Left ventricle myocardium inferior (tissue), 1 donor: ENCODE measurements at regions not wholly inside any gene's neighbourhood (a gene's known extent, or its start where the extent isn't known, plus 50 kb on each side); places are given as distances from the start of the nearest gene placed in this dataset.

Source experiments
- DNase-seq: peaks from one replicate; pipeline ENCODE4 v3.0.0-alpha.2; 2020
- H3K27ac ChIP-seq: fragments of 200-600 bp; replicated peaks from 2 replicates; pipeline ENCODE4 v1.8.0; 2021
- H3K27me3 ChIP-seq: fragments of 200-600 bp; 2 replicates; pipeline ENCODE4 v1.8.0; 2021; ENCODE audit warnings: low read depth
- H3K36me3 ChIP-seq: fragments of 200-600 bp; 2 replicates; pipeline ENCODE4 v1.8.0; 2021
- H3K4me1 ChIP-seq: fragments of 200-600 bp; 2 replicates; pipeline ENCODE4 v1.8.0; 2021
- H3K4me3 ChIP-seq: fragments of 200-600 bp; 2 replicates; pipeline ENCODE4 v1.8.0; 2021; ENCODE audit warnings: mild to moderate bottlenecking, moderate library complexity
- H3K9me3 ChIP-seq: fragments of 200-600 bp; replicated peaks from 2 replicates; pipeline ENCODE4 v1.8.0; 2021
- CTCF ChIP-seq: fragments of 200-600 bp; IDR thresholded peaks from 2 replicates; pipeline ENCODE4 v1.8.0; 2021; ENCODE audit warnings: antibody characterized with exemption, mild to moderate bottlenecking, borderline replicate concordance
- intact Hi-C: fragments of 100-400 bp; cut with micrococcal nuclease; formaldehyde crosslinking; loops from one replicate; pipeline ENCODE4 v1.11.0; 2022
- donor health status: DM: no; HTN: yes; CAD: no; lungs with severe emphysema.

GRCh38 chr4:121248747-121249146, 84.6 kb upstream of the TNIP3 start:
- no peak overlapping the region for H3K27ac ChIP-seq
- intact Hi-C loops = no loop called here

GRCh38 chr4:121246698-121247097, 82.6 kb upstream of the TNIP3 start:
- Histone ChIP-seq H3K27ac (no peak overlapping the region), H3K4me3 (no peak overlapping the region), H3K27me3 (no peaks in the 10 kb centered on the region), H3K9me3 (no peaks in the 10 kb centered on the region), H3K36me3 (no peaks in the 10 kb centered on the region), H3K4me1 (no peaks in the 10 kb centered on the region)
- TF ChIP-seq CTCF = no peak
- intact Hi-C loops = no loop called here
- DNase-seq = no peak

More at GRCh38 chr4:121248747-121249146, 84.6 kb upstream of the TNIP3 start:
- TF ChIP-seq CTCF = no peak
- Histone ChIP-seq H3K4me3 (no peak overlapping the region), H3K9me3 (no peaks in the 10 kb centered on the region), H3K4me1 (no peaks in the 10 kb centered on the region), H3K36me3 (no peaks in the 10 kb centered on the region), H3K27me3 (no peaks in the 10 kb centered on the region)
- DNase-seq = no peak

GRCh38 chr4:121243485-121243884, 79.4 kb upstream of the TNIP3 start:
- H3K36me3 ChIP-seq = no peaks in the 10 kb centered on the region
- DNase-seq = no peak
- H3K27ac ChIP-seq = no peak overlapping the region
- no peaks in the 10 kb centered on the region for H3K9me3 ChIP-seq
- no peaks in the 10 kb centered on the region for H3K27me3 ChIP-seq
- H3K4me3 ChIP-seq = no peak overlapping the region
- H3K4me1 ChIP-seq = no peaks in the 10 kb centered on the region
- no peak for TF ChIP-seq CTCF
- intact Hi-C loops = no loop called here

GRCh38 chr4:121242188-121242750, 78.1 kb upstream of the TNIP3 start:
- TF ChIP-seq CTCF = no peak
- Histone ChIP-seq H3K4me3 (no peak overlapping the region), H3K4me1 (no peaks in the 10 kb centered on the region), H3K27me3 (no peaks in the 10 kb centered on the region), H3K27ac (no peak overlapping the region), H3K36me3 (no peaks in the 10 kb centered on the region), H3K9me3 (no peaks in the 10 kb centered on the region)
- no peak for DNase-seq
- intact Hi-C loops = no loop called here

- Histone ChIP-seq H3K4me1 (no peaks in the 10 kb centered on the region), H3K27me3 (no peaks in the 10 kb centered on the region), H3K4me3 (no peak overlapping the region), H3K9me3 (no peaks in the 10 kb centered on the region), H3K27ac (no peak overlapping the region), H3K36me3 (no peaks in the 10 kb centered on the region)
- TF ChIP-seq CTCF = no peak
- no peak for DNase-seq
- intact Hi-C loops = no loop called here
These were observed 75.8 kb upstream of the TNIP3 start for GRCh38 chr4:121239951-121240350.
